ENCODE measurements at regions not wholly inside any gene's neighbourhood (a gene's known extent, or its start where the extent isn't known, plus 50 kb on each side); places are given as distances from the start of the nearest gene placed in this dataset.

GRCh38 chrX:144791298-144791697, 456.0 kb upstream of the SPANXN1 start:
- TF ChIP-seq ZBTB7A (IDR thresholded peaks at IDR 0.05; ENCODE audit: low read depth), result no peak
- TF ChIP-seq REST (IDR thresholded peaks at IDR 0.05; ENCODE audit: low read depth), result no peak
- TF ChIP-seq TCF12 (IDR thresholded peaks at IDR 0.05; ENCODE audit: low read depth), result no peak
- no peak for TF ChIP-seq EGR1 (IDR thresholded peaks at IDR 0.05)
- no peak for TF ChIP-seq USF1 (IDR thresholded peaks at IDR 0.05)

- TF ChIP-seq USF1 (IDR thresholded peaks at IDR 0.05) (no peak), EP300 (IDR thresholded peaks at IDR 0.05; ENCODE audit: borderline replicate concordance) (no peak), CREB1 (IDR thresholded peaks at IDR 0.05; ENCODE audit: low read depth) (no peak), YY1 (IDR thresholded peaks at IDR 0.05; ENCODE audit: low read depth) (no peak), EGR1 (IDR thresholded peaks at IDR 0.05) (no peak), REST (IDR thresholded peaks at IDR 0.05; ENCODE audit: low read depth) (no peak), TCF12 (IDR thresholded peaks at IDR 0.05; ENCODE audit: low read depth) (no peak), CEBPB (IDR thresholded peaks at IDR 0.05) (no peak), TEAD4 (IDR thresholded peaks at IDR 0.05) (no peak), NFIC (IDR thresholded peaks at IDR 0.05) (no peak), FOXM1 (IDR thresholded peaks at IDR 0.05; ENCODE audit: borderline replicate concordance, low read depth) (no peak), TAF1 (IDR thresholded peaks at IDR 0.05; ENCODE audit: low read depth) (no peak), ZBTB7A (IDR thresholded peaks at IDR 0.05; ENCODE audit: low read depth) (no peak), RAD21 (IDR thresholded peaks at IDR 0.05; ENCODE audit: low read depth) (no peak)
- TF ChIP-seq, protein P1, sequence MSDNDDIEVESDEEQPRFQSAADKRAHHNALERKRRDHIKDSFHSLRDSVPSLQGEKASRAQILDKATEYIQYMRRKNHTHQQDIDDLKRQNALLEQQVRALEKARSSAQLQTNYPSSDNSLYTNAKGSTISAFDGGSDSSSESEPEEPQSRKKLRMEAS (IDR thresholded peaks at IDR 0.05), result no peak
These were observed 448.3 kb upstream of the SPANXN1 start for GRCh38 chrX:144798972-144799371.

- TF ChIP-seq FOXM1 (IDR thresholded peaks at IDR 0.05; ENCODE audit: borderline replicate concordance, low read depth) (no peak), YY1 (IDR thresholded peaks at IDR 0.05; ENCODE audit: low read depth) (no peak), TEAD4 (IDR thresholded peaks at IDR 0.05) (no peak), RAD21 (IDR thresholded peaks at IDR 0.05; ENCODE audit: low read depth) (no peak), CREB1 (IDR thresholded peaks at IDR 0.05; ENCODE audit: low read depth) (no peak), TCF12 (IDR thresholded peaks at IDR 0.05; ENCODE audit: low read depth) (no peak), EP300 (IDR thresholded peaks at IDR 0.05; ENCODE audit: borderline replicate concordance) (no peak), CEBPB (IDR thresholded peaks at IDR 0.05) (no peak), USF1 (IDR thresholded peaks at IDR 0.05) (no peak), ZBTB7A (IDR thresholded peaks at IDR 0.05; ENCODE audit: low read depth) (no peak), REST (IDR thresholded peaks at IDR 0.05; ENCODE audit: low read depth) (no peak), NFIC (IDR thresholded peaks at IDR 0.05) (no peak), EGR1 (IDR thresholded peaks at IDR 0.05) (no peak), TAF1 (IDR thresholded peaks at IDR 0.05; ENCODE audit: low read depth) (no peak)
- TF ChIP-seq, protein P1 (IDR thresholded peaks at IDR 0.05), result no peak
These were observed 445.5 kb upstream of the SPANXN1 start for GRCh38 chrX:144801786-144802185.

GRCh38 chrX:144809025-144809424, 438.3 kb upstream of the SPANXN1 start:
- no peak for TF ChIP-seq TAF1 (IDR thresholded peaks at IDR 0.05; ENCODE audit: low read depth)
- TF ChIP-seq YY1 (IDR thresholded peaks at IDR 0.05; ENCODE audit: low read depth), result no peak
- TF ChIP-seq, protein P1 (IDR thresholded peaks at IDR 0.05), result no peak
- no peak for TF ChIP-seq NFIC (IDR thresholded peaks at IDR 0.05)
- no peak for TF ChIP-seq FOXM1 (IDR thresholded peaks at IDR 0.05; ENCODE audit: borderline replicate concordance, low read depth)

All from Ishikawa (cell line).